ENCODE measurements at regions not wholly inside any gene's neighbourhood (a gene's known extent, or its start where the extent isn't known, plus 50 kb on each side); places are given as distances from the start of the nearest gene placed in this dataset.

GRCh38 chr3:187951452-187952190, 202.3 kb upstream of the LPP start:
- no peak for DNase-seq (ENCODE audit: low read depth in 2 of 2)

DNA sequence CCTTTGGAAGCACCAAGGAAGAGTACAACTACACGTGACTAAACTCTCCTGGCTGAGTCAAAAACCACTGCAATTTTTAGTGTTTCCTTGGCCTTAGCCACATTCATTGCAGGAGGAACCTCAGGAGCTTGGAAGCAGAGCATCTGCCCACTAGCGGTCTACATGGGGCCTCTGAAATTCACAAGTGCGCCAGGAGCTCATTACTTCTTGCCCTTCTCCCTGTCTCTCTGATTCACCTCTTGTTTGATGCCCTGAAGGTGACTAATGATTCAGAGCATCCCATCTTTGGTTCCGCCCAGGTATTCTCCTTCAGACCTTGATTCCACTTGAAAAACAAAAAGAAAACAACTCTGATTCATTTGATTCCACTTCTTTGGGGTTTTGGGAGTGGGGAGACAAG, 201.1 kb upstream of the LPP start:
- DNase-seq (ENCODE audit: low read depth in 2 of 2) = no peak

DNA sequence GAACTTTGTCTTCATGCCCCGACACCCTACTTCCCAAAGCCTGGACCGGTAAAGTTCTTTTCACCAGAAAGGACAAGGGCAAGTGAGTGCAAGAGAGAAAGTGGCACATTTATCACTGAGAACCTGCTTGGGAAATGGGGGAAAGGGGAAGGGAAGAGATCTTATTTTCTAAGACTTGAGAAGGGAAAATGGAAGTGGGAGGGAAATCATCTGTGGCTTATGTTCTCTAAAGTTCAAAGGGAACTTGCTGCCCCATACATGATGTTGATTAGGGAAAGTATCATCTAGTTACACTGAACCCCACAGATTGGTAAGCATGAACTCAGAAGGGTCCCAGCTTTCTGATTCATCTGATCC, 199.5 kb upstream of the LPP start:
- DNase-seq (ENCODE audit: low read depth in 2 of 2) = no peak

- no peak for DNase-seq (ENCODE audit: low read depth in 2 of 2)
Observed at GRCh38 chr3:187954873-187955586, 198.9 kb upstream of the LPP start.

- no peak for DNase-seq (ENCODE audit: low read depth in 2 of 2)
Observed at GRCh38 chr3:187955587-187955952, 198.4 kb upstream of the LPP start.

DNA sequence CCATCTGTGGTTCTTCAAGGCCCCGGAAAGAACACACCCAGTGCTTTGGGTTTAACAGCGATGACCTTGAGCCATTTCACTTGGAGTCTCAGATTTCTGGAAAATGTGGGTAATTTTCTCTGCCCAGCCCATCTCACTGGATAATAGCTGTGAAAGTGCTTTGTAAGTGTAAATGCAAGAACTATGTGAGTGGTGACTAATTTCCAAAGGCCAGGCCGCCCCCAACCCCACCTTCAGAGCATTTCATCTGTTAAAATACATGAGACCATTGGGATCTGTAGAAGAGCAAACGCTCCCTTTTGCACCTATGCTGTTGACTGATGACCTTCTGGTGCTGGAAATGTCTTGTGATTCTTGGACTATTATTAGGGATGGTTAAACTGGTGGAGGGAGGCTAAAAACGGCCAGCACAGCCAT, 196.8 kb upstream of the LPP start:
- no peak for DNase-seq (ENCODE audit: low read depth in 2 of 2)

GRCh38 chr3:187957582-187957981, 196.4 kb upstream of the LPP start:
- no peak for DNase-seq (ENCODE audit: low read depth in 2 of 2)

DNA sequence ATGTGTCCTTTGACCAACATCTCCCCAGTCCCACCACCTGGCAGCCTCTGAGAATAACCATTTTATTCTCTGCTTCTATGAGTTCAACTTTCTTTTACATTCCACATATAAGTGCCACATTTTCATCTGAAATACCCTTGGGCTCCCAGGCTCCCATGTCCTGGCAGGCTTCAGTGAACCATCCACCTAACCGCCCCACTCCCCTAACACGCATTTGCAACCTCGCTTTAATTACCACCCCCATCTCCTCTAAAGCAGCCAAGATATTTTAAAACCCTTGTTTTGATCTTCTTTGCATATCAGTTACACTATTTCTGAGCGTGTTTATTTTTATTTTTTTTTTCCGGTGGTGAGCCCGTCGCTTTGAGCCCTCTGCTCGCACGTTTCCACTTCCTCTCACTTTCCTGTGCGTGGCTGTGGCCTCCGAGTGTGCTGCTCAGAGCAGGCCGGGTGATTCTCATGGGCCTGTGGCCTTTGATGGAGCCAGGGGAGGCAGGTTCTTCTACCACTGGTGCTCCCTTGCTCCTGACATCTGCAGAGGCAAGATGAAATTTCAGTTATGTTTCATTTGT, 195.4 kb upstream of the LPP start:
- DNase-seq (ENCODE audit: low read depth in 2 of 2) = peak in 1 of 2 donors; percentile 52

DNA sequence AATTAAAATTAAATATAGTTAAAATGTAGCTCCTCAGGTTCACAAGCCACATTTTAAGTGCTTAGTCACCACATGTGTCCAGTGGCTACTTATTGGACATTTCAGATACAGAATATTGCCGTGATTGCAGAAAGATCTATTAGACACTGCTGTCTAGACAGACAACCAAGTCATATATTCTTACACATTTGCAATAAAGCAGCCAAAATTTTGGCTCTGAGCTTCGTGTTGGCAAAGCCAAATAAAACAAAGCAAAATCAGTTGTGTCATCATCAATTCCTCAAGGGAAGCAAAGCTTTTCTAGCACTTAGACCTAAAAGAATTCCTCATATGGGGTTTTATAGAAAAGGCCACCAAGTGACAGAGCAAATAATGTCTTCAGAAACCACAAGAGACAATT, 193.1 kb upstream of the LPP start:
- no peak for DNase-seq (ENCODE audit: low read depth in 2 of 2)

DNA sequence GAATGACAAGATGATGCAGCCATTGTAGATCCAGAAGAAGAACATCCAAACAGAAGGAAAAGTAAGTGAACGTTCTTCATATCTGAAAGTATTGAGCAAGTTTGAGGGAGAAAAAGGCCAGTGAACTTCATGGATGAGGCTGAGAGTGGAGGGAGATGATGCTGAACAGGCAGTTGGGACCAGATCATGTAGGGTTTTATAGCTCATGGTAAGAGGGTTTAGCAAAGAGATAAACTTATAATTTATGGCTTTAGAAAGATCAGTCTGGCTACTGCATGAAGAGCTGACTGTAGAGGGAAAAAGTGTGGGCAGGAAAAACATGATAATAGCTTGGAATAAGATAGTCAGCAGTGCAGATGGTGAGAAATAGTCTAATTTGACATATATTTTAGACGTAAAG, 192.6 kb upstream of the LPP start:
- DNase-seq (ENCODE audit: low read depth in 2 of 2) = no peak

- DNase-seq (ENCODE audit: low read depth in 2 of 2) = no peak
Observed at GRCh38 chr3:187963003-187963676, 190.8 kb upstream of the LPP start.

- DNase-seq (ENCODE audit: low read depth in 2 of 2) = no peak
Observed at GRCh38 chr3:187963677-187964385, 190.1 kb upstream of the LPP start.

- DNase-seq (ENCODE audit: low read depth in 2 of 2) = no peak
Observed at GRCh38 chr3:187964760-187965159, 189.2 kb upstream of the LPP start.

GRCh38 chr3:187966096-187966495, 187.9 kb upstream of the LPP start:
- DNase-seq (ENCODE audit: low read depth in 2 of 2) = no peak

DNA sequence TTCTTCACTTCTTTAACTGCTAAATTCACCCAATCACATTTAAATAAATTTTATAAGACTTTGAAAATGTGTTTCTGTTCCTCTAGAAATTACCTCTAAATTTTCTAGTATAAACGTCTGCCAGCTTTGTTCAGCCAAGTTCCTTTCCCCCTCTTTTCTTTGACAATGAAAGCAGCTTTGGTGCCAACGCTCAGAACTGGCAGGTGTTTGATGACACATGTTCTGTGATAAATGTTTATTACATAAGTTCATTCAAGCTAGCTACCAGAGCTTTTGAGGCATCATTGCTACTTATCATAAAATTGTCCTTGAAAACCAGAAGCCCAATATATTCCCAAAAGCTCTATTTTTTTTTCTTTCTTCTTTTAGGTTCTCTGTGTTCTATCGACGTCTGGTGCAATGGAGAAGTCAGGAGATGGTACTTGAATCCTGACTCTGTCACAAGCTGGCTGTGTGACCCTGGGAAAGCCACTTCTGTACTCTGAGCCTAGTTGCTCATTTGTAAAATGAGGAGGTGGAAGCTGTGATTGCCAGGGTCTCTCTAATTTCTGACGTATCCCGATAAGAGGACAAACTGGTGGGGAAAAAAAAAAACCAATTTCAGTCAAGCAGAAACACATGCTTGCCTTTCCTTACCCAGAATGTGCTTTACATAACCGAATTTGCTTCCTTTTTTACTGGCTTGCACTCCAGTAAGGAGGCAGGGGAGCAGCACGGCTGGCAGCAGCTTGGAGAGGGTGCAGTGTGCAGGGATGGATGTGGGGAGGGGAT, 187.1 kb upstream of the LPP start:
- no peak for DNase-seq (ENCODE audit: low read depth in 2 of 2)

GRCh38 chr3:187967993-187968392, 186.0 kb upstream of the LPP start:
- no peak for DNase-seq (ENCODE audit: low read depth in 2 of 2)

DNA sequence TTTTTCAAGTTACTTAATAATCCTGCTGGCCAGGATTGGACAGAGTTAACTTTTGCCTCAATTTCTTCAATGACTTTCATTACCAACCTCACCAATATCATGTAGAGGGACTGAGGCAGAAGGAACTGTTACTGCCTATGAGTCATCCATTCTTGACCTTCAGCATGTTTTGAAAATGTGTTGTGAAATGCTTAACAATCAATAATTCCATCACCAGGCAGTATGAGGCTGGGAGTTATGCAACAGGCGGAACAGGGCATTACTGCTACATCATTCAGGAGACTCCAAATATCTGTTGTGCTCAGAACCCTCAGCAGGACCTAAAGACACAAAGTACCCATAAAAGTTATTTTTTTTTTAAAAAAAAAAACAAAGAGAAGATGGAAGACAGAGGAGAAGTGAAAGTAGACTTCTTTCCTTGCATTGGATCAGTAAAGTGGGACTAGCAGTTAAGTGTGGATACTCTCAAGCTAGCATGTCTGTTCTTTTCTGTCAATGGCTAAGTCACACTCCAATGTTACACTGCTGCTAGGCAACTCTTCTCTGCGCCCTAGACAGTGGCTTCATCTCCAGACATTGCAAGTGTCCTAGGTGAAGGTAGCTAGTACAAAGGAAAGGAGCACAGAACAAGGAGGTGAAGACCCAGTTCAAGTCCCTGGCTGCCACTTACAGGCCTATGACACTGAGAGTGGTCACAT, 184.9 kb upstream of the LPP start:
- no peak for DNase-seq (ENCODE audit: low read depth in 2 of 2)

DNA sequence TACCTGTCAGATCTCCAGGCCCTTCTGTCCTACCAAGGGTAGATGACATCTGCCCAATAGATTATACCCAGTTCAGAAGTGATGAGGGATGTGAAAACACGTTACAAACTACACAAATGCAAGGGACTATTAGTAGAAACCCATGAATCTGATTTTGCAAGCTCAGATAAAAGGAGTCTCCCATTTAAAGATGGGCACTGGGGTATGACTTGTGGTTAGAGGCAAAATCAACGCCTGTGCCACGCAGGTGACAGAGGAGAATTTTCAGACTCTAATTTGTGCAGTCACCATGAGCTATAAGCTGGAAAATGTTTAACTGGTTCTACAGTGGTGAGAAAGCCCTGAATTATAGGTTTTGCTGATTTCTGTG, 184.4 kb upstream of the LPP start:
- DNase-seq (ENCODE audit: low read depth in 2 of 2) = no peak

DNA sequence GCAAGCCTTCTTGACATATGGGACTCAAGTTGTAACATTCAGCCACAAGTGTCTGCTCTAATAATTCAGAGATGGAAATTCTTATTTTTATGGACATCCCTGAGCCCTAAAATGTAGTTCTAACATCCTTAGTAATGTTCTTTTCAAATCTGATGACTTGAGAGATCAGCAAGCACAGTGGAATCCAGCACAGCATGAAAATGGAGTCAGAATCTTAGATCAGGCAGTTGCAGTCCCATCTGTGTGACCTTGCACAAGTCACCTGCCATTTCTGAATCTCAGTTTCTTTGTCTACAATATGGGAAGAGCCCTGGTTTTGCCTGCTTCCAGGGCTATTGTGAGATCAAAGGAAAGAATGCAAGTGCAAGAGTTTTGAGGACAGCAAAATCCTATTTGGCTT, 183.9 kb upstream of the LPP start:
- DNase-seq (ENCODE audit: low read depth in 2 of 2) = no peak

- DNase-seq (ENCODE audit: low read depth in 2 of 2) = no peak
Observed at GRCh38 chr3:187971629-187972028, 182.3 kb upstream of the LPP start.

DNA sequence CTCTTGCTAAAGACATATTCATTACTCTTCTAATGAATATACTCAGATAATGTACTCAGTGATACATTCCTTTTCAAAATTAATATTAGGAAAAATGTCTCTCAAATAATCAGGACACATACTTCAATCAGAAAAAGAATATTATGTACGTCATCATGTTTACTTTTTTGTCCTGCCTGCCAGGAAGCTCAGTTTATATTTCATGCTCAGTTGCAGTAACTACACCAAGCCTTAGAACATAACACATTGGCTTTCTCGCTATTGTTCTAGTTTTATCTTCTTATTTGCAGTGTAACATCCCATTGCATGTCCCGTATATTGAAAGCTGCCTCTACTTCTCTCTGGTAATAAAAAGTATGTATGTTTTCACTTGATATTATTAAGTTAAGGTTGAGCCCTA, 181.5 kb upstream of the LPP start:
- no peak for DNase-seq (ENCODE audit: low read depth in 2 of 2)
